AG09319 (cell line): ENCODE measurements at regions not wholly inside any gene's neighbourhood (a gene's known extent, or its start where the extent isn't known, plus 50 kb on each side); places are given as distances from the start of the nearest gene placed in this dataset.

ENCODE experiments used
- DNase-seq: peaks from one replicate; pipeline ENCODE4 v3.0.0-alpha.2; 2010; ENCODE audit warnings: low read depth; ENCODE audit errors: extremely low read depth
- CTCF ChIP-seq: IDR thresholded peaks from 2 replicates; pipeline ENCODE4 v1.5.1; 2011; ENCODE audit warnings: low read depth, mild to moderate bottlenecking, inconsistent platforms, low read length, moderate library complexity

- DNase-seq: no peak
- no peak for TF ChIP-seq CTCF
Observed at GRCh38 chr1:55314740-55315139, 99.6 kb upstream of the USP24 start.

- no peak for TF ChIP-seq CTCF
- DNase-seq: no peak
Observed at GRCh38 chr1:55313903-55314302, 98.7 kb upstream of the USP24 start.

GRCh38 chr1:55311979-55312378 is 96.8 kb upstream of the USP24 start:
- TF ChIP-seq CTCF: no peak
- no peak for DNase-seq

- TF ChIP-seq CTCF: no peak
- no peak for DNase-seq
Observed at GRCh38 chr1:55311057-55311641, 96.0 kb upstream of the USP24 start.

GRCh38 chr1:55310505-55310971 is 95.4 kb upstream of the USP24 start:
- TF ChIP-seq CTCF: no peak
- DNase-seq: peak; percentile 91

- no peak for TF ChIP-seq CTCF
- no peak for DNase-seq
Observed at GRCh38 chr1:55309786-55310504, 94.8 kb upstream of the USP24 start.

- no peak for TF ChIP-seq CTCF
Observed at GRCh38 chr1:55309053-55309452, 93.9 kb upstream of the USP24 start.

More at GRCh38 chr1:55309053-55309452, 93.9 kb upstream of the USP24 start:
- no peak for DNase-seq
